Neural progenitor cell (in vitro differentiated cells): ENCODE measurements at regions not wholly inside any gene's neighbourhood (a gene's known extent, or its start where the extent isn't known, plus 50 kb on each side); places are given as distances from the start of the nearest gene placed in this dataset.

Experiments
- CTCF ChIP-seq: fragments of 200-600 bp; sonication (generic); IDR thresholded peaks from 2 replicates; pipeline ENCODE4 v1.5.1; 2017; ENCODE audit warnings: antibody characterized with exemption, mild to moderate bottlenecking
- EZH2 ChIP-seq: fragments of 200-600 bp; sonication (generic); IDR thresholded peaks from 2 replicates; pipeline ENCODE4 v1.6.1; 2017; ENCODE audit warnings: antibody characterized with exemption, mild to moderate bottlenecking, moderate library complexity

- no peak for TF ChIP-seq CTCF
- TF ChIP-seq EZH2, result no peak
These were observed 357.2 kb downstream of the SH2D4B start for GRCh38 chr10:80894797-80895467.
